K562 (cell line): ENCODE measurements at regions not wholly inside any gene's neighbourhood (a gene's known extent, or its start where the extent isn't known, plus 50 kb on each side); places are given as distances from the start of the nearest gene placed in this dataset.

Experiments used
- ATAC-seq: fragments of 200-7000 bp; cut with Tn5 transposase; 3 replicates; pipeline ENCODE4 v1.9.1; 2020; ENCODE audit warnings: moderate library complexity
- BruUV-seq: library from RNA; stranded (reverse); fragments of 400-500 nt; replicated peaks from 2 replicates; lab custom pipeline; 2021; lab: Mats Ljungman, UMichigan
- CTCF ChIA-PET: fragments of 300-600 bp; formaldehyde crosslinking; extraction: SDS; loops from one replicate; lab custom pipeline; 2021; ENCODE audit warnings: low intra/inter-chr PET ratio; lab: Yijun Ruan, JAX
- POLR2A ChIA-PET: fragments of 300-600, 350-650 bp; sonication (Branson Sonifier 250); formaldehyde crosslinking; extraction: SDS; loops from one replicate; lab custom pipeline; 2021; ENCODE audit warnings: antibody characterized with exemption, inconsistent platforms; lab: Yijun Ruan, JAX
- DNase-seq, 4 experiments: peaks; one replicate each; pipeline versions ENCODE4 v3.0.0 to v3.0.0-alpha.2; 2011 to 2018; ENCODE audit warnings: low spot score in 3 of 4, mixed read lengths in 3 of 4; ENCODE audit errors: extremely low read depth in 1 of 4
- FAIRE-seq: peaks from 2 replicates; lab custom pipeline; 2011; peaks lifted over from hg19 to GRCh38; lab: Jason Lieb, UNC
- H2AFZ ChIP-seq: 2 replicates; pipeline ENCODE4 v1.6.0; 2011; ENCODE audit warnings: low read depth, low read length, control low read depth, inconsistent platforms
- H3K27ac ChIP-seq: fragments of 200-600 bp; 3 replicates; pipeline ENCODE4 v1.8.0; 2011; ENCODE audit warnings: low read depth, mild to moderate bottlenecking, control low read depth, inconsistent platforms, low read length, moderate library complexity, mixed read lengths; ENCODE audit errors: extremely low read depth
- H3K27me3 ChIP-seq, 2 experiments: fragments of 300-600 bp in 1 of 2; 2 replicates in 1 of 2; 3 replicates in 1 of 2; pipeline versions ENCODE4 v1.6.0 to v1.8.0; 2011; ENCODE audit warnings: inconsistent platforms in 2 of 2, low read length in 2 of 2, mild to moderate bottlenecking in 1 of 2, mixed read lengths in 1 of 2, moderate library complexity in 1 of 2; ENCODE audit not compliant: control insufficient read depth in 2 of 2, insufficient read depth in 2 of 2
- H3K36me3 ChIP-seq: fragments of 300-600 bp; 3 replicates; pipeline ENCODE4 v1.8.0; 2011; ENCODE audit warnings: mild to moderate bottlenecking, low read length, inconsistent platforms; ENCODE audit not compliant: control insufficient read depth, insufficient read depth
- H3K4me1 ChIP-seq, 2 experiments: fragments of 200-600 bp in 1 of 2; replicated peaks in 1 of 2; 2 replicates in 1 of 2; 3 replicates in 1 of 2; pipeline versions ENCODE4 v1.5.1 to v1.8.0; 2011; ENCODE audit warnings: inconsistent platforms in 2 of 2, low read length in 2 of 2, mild to moderate bottlenecking in 1 of 2, mixed read lengths in 1 of 2, moderate library complexity in 1 of 2; ENCODE audit not compliant: control insufficient read depth in 2 of 2, insufficient read depth in 2 of 2
- H3K4me2 ChIP-seq: 2 replicates; pipeline ENCODE4 v1.6.1; 2011; ENCODE audit warnings: low read length, control low read depth, inconsistent platforms, mixed read lengths; ENCODE audit not compliant: insufficient read depth
- H3K4me3 ChIP-seq: fragments of 200-600 bp; sonication (generic), shearing (Covaris generic); 2 replicates; pipeline ENCODE4 v1.5.1; 2016; ENCODE audit warnings: control low read depth, inconsistent platforms
- H3K79me2 ChIP-seq: fragments of 200-600 bp; 3 replicates; pipeline ENCODE4 v1.8.0; 2011; ENCODE audit warnings: low read length, inconsistent platforms; ENCODE audit not compliant: control insufficient read depth, insufficient read depth
- H3K9ac ChIP-seq, 2 experiments: 2 replicates each; pipeline versions ENCODE4 v1.6.0 to v1.6.1; 2011; ENCODE audit warnings: low read depth in 2 of 2, low read length in 2 of 2, control low read depth in 1 of 2, inconsistent platforms in 1 of 2, mild to moderate bottlenecking in 1 of 2, mixed read lengths in 1 of 2; ENCODE audit not compliant: insufficient read depth in 1 of 2
- H3K9me1 ChIP-seq: one replicate; pipeline ENCODE4 v1.6.0; 2011; ENCODE audit warnings: inconsistent platforms, mild to moderate bottlenecking, low read length, moderate library complexity; ENCODE audit not compliant: control insufficient read depth, insufficient read depth
- H3K9me3 ChIP-seq: replicated peaks from 2 replicates; pipeline ENCODE4 v1.5.1; 2011; ENCODE audit warnings: low read depth, low read length, inconsistent platforms; ENCODE audit not compliant: control insufficient read depth, insufficient read depth
- H4K20me1 ChIP-seq: replicated peaks from 2 replicates; pipeline ENCODE4 v1.6.1; 2011; ENCODE audit warnings: low read length, inconsistent platforms, mixed read lengths; ENCODE audit not compliant: control insufficient read depth, insufficient read depth
- ASH1L ChIP-seq: fragments of 450-650 bp; IDR thresholded peaks from 2 replicates; pipeline ENCODE4 v1.6.1; 2018; ENCODE audit warnings: borderline replicate concordance, mild to moderate bottlenecking, low read depth; ENCODE audit not compliant: partially characterized antibody
- CTBP1 ChIP-seq: fragments of 450-650 bp; IDR thresholded peaks from 2 replicates; pipeline ENCODE4 v1.6.1; 2016; ENCODE audit warnings: borderline replicate concordance
- ESRRB ChIP-seq: fragments of 250-450 bp; sonication (Bioruptor Pico); IDR thresholded peaks from 2 replicates; pipeline ENCODE4 v1.5.0; 2020; ENCODE audit warnings: mild to moderate bottlenecking, moderate library complexity, borderline replicate concordance
- GABPA ChIP-seq: fragments of 200-800 bp; sonication (Bioruptor generic); conservative IDR thresholded peaks from 2 replicates; pipeline ENCODE4 v1.6.1; 2016; ENCODE audit warnings: low read depth, missing genetic modification characterization, missing compliant biosample characterization
- PHB2 ChIP-seq: fragments of 450-650 bp; IDR thresholded peaks from 2 replicates; pipeline ENCODE4 v1.6.1; 2017; ENCODE audit warnings: low read depth
- PURB ChIP-seq: sonication (generic); formaldehyde crosslinking; IDR thresholded peaks from 2 replicates; pipeline ENCODE4 v1.9.0; 2021; ENCODE audit warnings: low read depth, mild to moderate bottlenecking, missing genetic modification reagents
- RBFOX2 ChIP-seq: fragments of 200-400 bp; formaldehyde crosslinking; IDR thresholded peaks from 2 replicates; pipeline ENCODE4 v1.6.1; 2017; ENCODE audit warnings: low read depth, mild to moderate bottlenecking, low read length, moderate library complexity
- ZBTB1 ChIP-seq: sonication (generic); formaldehyde crosslinking; IDR thresholded peaks from 2 replicates; pipeline ENCODE4 v1.8.1; 2023; ENCODE audit warnings: missing genetic modification reagents, low read depth, mild to moderate bottlenecking, borderline replicate concordance
- ZNF12 ChIP-seq: sonication (generic); formaldehyde crosslinking; IDR thresholded peaks from 2 replicates; pipeline ENCODE4 v1.4.0; 2020; ENCODE audit warnings: mild to moderate bottlenecking, missing genetic modification reagents
- ZNF232 ChIP-seq: sonication (generic); formaldehyde crosslinking; IDR thresholded peaks from 2 replicates; pipeline ENCODE4 v1.8.0; 2022; ENCODE audit warnings: mild to moderate bottlenecking, missing genetic modification reagents
- ZNF274 ChIP-seq: IDR thresholded peaks from 2 replicates; pipeline ENCODE4 v1.6.1; 2011; ENCODE audit warnings: low read depth, mild to moderate bottlenecking, low read length, moderate library complexity, borderline replicate concordance
- WGBS: fragments of 100-300 bp; shearing (Covaris generic); methylation state at CpG from one replicate; pipeline ENCODE4 v1.1.6; 2016; ENCODE audit warnings: low coverage, mixed read lengths; ENCODE audit not compliant: insufficient coverage; ENCODE audit errors: missing lambda C conversion rate; 5-methylcytosine and 5-hydroxymethylcytosine counted together
- in situ Hi-C: fragments of 300-500 bp; cut with MboI; formaldehyde crosslinking; loops from 4 replicates; pipeline ENCODE4 v1.15.0; 2018; ENCODE audit warnings: inconsistent platforms, mixed read lengths
- intact Hi-C: fragments of 100-400 bp; cut with micrococcal nuclease; formaldehyde crosslinking; loops from 2 replicates; pipeline ENCODE4 v1.14.2; 2022
- TF ChIP-seq, protein P1 (sequence below): fragments of 250-450 bp; sonication (Bioruptor Pico); IDR thresholded peaks from 2 replicates; pipeline ENCODE4 v1.8.0; 2021; ENCODE audit warnings: borderline replicate concordance, mild to moderate bottlenecking, moderate library complexity; ENCODE audit not compliant: poor library complexity, severe bottlenecking

DNA sequence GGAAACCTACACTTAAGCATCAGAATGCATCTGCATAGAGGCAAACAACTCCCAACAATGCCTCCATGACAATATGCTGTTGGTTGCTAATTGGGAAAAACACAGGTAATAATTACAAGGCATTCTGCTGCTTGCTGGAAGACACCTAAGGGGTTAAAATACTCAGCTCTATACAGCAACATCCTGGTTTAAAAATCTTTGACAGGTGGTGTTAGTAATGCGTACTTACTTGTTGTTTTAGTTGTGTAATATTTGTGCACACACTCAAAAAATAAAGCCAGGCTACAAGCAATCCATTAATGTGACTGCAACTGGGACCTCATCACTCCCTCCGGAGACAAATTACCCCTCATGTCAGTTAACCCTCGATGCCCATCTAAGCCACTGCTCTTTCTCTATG, 126.3 kb upstream of the ELL2 start:
- Histone ChIP-seq H3K4me1 (no peaks in the 10 kb centered on the region), H3K4me3 (no peak overlapping the region), H3K4me2 (no peak overlapping the region), H3K27ac (no peak overlapping the region), H3K9ac (no peak overlapping the region), H3K36me3 (no peaks in the 10 kb centered on the region), H3K27me3 (peaks cover 0 to 4% of the 10 kb centered on the region in 2 experiments; a peak in 1 of 5 replicates), H3K9me1 (no peaks in the 10 kb centered on the region), H3K79me2 (no peaks in the 10 kb centered on the region), H4K20me1 (no peaks in the 10 kb centered on the region), H3K9me3 (no peaks in the 10 kb centered on the region), H2AFZ (no peak overlapping the region)
- BruUV-seq: no TSS peak
- POLR2A ChIA-PET: interaction anchor here (0.8 kb wide), 1 partner anchor 497 kb away, joined by 3 read pairs; no protein-coding TSS in a partner anchor
- ATAC-seq (no peak), FAIRE-seq (no peak), DNase-seq (no peak)
- in situ Hi-C loops (no loop called here), intact Hi-C loops (no loop called here)
- no peak for TF ChIP-seq ASH1L
- no peak for TF ChIP-seq CTBP1
- no peak for TF ChIP-seq ZNF274
- TF ChIP-seq ESRRB (CRISPR knock-in tag): no peak
- no peak for TF ChIP-seq ZNF12
- no peak for TF ChIP-seq PHB2
- TF ChIP-seq, protein P1, sequence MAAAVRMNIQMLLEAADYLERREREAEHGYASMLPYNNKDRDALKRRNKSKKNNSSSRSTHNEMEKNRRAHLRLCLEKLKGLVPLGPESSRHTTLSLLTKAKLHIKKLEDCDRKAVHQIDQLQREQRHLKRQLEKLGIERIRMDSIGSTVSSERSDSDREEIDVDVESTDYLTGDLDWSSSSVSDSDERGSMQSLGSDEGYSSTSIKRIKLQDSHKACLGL (CRISPR knock-in tag): no peak
- no peak for TF ChIP-seq PURB (CRISPR knock-in tag)
- no peak for TF ChIP-seq RBFOX2
- TF ChIP-seq ZNF232 (CRISPR knock-in tag): no peak
- no peak for TF ChIP-seq GABPA (tag)
- no peak for TF ChIP-seq ZBTB1 (CRISPR knock-in tag)
- CTCF ChIA-PET: no interaction called here
- WGBS: 4% methylated on average over 3 of the region's 3 CpGs
